GM12878 (cell line): ENCODE measurements at regions not wholly inside any gene's neighbourhood (a gene's known extent, or its start where the extent isn't known, plus 50 kb on each side); places are given as distances from the start of the nearest gene placed in this dataset.

ENCODE experiments used
- ATAC-seq: fragments of 200-7000 bp; cut with Tn5 transposase; 3 replicates; pipeline ENCODE4 v1.9.1; 2020; ENCODE audit warnings: mild to moderate bottlenecking, moderate library complexity
- BruUV-seq: library from RNA; stranded (reverse); fragments of 400-500 nt; replicated peaks from 2 replicates; lab custom pipeline; 2021; lab: Mats Ljungman, UMichigan
- CTCF ChIA-PET: fragments of 300-600 bp; sonication (Branson Sonifier 250); formaldehyde crosslinking; extraction: SDS; loops from one replicate; lab custom pipeline; 2021; ENCODE audit warnings: inconsistent platforms; lab: Yijun Ruan, JAX
- POLR2A ChIA-PET: fragments of 350-600 bp; formaldehyde crosslinking; extraction: SDS; loops from one replicate; lab custom pipeline; 2021; ENCODE audit warnings: inconsistent platforms; lab: Charles Lee
- RAD21 ChIA-PET: fragments of 300-600 bp; sonication (Branson Sonifier 250); formaldehyde crosslinking; loops from one replicate; lab custom pipeline; 2023; ENCODE audit warnings: antibody characterized with exemption; ENCODE audit not compliant: unreplicated experiment; lab: Charles Lee
- SMC1A ChIA-PET: fragments of 300-600 bp; sonication (Branson Sonifier 250); formaldehyde crosslinking; loops from one replicate; lab custom pipeline; 2023; ENCODE audit not compliant: unreplicated experiment, uncharacterized antibody; lab: Charles Lee
- DNase-seq: peaks from one replicate; pipeline ENCODE4 v3.0.0-alpha.2; 2011; ENCODE audit warnings: low read depth, low spot score
- FAIRE-seq: peaks from 3 replicates; lab custom pipeline; 2011; peaks lifted over from hg19 to GRCh38; lab: Jason Lieb, UNC
- H2AFZ ChIP-seq: 2 replicates; pipeline ENCODE4 v1.6.0; 2011; ENCODE audit warnings: low read depth, low read length, control low read depth; ENCODE audit not compliant: control insufficient read depth
- H3K27ac ChIP-seq: 2 replicates; pipeline ENCODE4 v1.5.1; 2011; ENCODE audit warnings: control low read depth; ENCODE audit not compliant: control insufficient read depth, insufficient read depth
- H3K27me3 ChIP-seq, 2 experiments: replicated peaks in 1 of 2; 2 replicates each; pipeline versions ENCODE4 v1.6.0 to v1.6.1; 2011; ENCODE audit warnings: low read length in 1 of 2; ENCODE audit not compliant: control insufficient read depth in 2 of 2, insufficient read depth in 2 of 2
- H3K36me3 ChIP-seq, 2 experiments: 2 replicates each; pipeline ENCODE4 v1.5.1; 2011; ENCODE audit warnings: low read length in 1 of 2; ENCODE audit not compliant: control insufficient read depth in 2 of 2, insufficient read depth in 2 of 2
- H3K4me1 ChIP-seq: 2 replicates; pipeline ENCODE4 v1.6.1; 2011; ENCODE audit warnings: mild to moderate bottlenecking, low read length, moderate library complexity, mixed read lengths; ENCODE audit not compliant: control insufficient read depth, insufficient read depth
- H3K4me2 ChIP-seq: 2 replicates; pipeline ENCODE4 v1.6.0; 2011; ENCODE audit warnings: control low read depth; ENCODE audit not compliant: control insufficient read depth, insufficient read depth
- H3K4me3 ChIP-seq: fragments of 200-600 bp; sonication (generic); 2 replicates; pipeline ENCODE4 v1.5.1; 2016
- H3K79me2 ChIP-seq: 2 replicates; pipeline ENCODE4 v1.6.0; 2011; ENCODE audit warnings: low read length; ENCODE audit not compliant: control insufficient read depth, insufficient read depth
- H3K9ac ChIP-seq: 2 replicates; pipeline ENCODE4 v1.8.0; 2011; ENCODE audit warnings: low read length, control low read depth, mixed read lengths; ENCODE audit not compliant: control insufficient read depth, insufficient read depth
- H3K9me3 ChIP-seq: replicated peaks from 3 replicates; pipeline ENCODE4 v1.5.1; 2011; ENCODE audit warnings: mild to moderate bottlenecking, low read length; ENCODE audit not compliant: control insufficient read depth, insufficient read depth
- H4K20me1 ChIP-seq: 2 replicates; pipeline ENCODE4 v1.6.0; 2011; ENCODE audit not compliant: control insufficient read depth, insufficient read depth
- BCL11A ChIP-seq: IDR thresholded peaks from 2 replicates; pipeline ENCODE4 v1.6.1; 2011; ENCODE audit warnings: low read depth, low read length
- BRCA1 ChIP-seq: IDR thresholded peaks from 2 replicates; pipeline ENCODE4 v1.6.1; 2011; ENCODE audit warnings: low read depth, low read length, improper control_type of control experiment
- CBX3 ChIP-seq: fragments of 200-600 bp; sonication (generic); IDR thresholded peaks from 2 replicates; pipeline ENCODE4 v1.6.1; 2016; ENCODE audit warnings: low read depth, borderline replicate concordance
- EGR1 ChIP-seq, 2 experiments: IDR thresholded peaks; 1 replicate in 1 of 2; 2 replicates in 1 of 2; pipeline ENCODE4 v1.6.1; 2011 to 2012; ENCODE audit warnings: low read depth in 2 of 2, low read length in 2 of 2, borderline replicate concordance in 1 of 2, mild to moderate bottlenecking in 1 of 2, moderate library complexity in 1 of 2
- ETV6 ChIP-seq, 2 experiments: fragments of 450-650 bp in 1 of 2; IDR thresholded peaks in 1 of 2; conservative IDR thresholded peaks in 1 of 2; 2 replicates each; pipeline ENCODE4 v1.6.1; 2014; ENCODE audit warnings: antibody characterized with exemption in 1 of 2, borderline replicate concordance in 1 of 2, low read depth in 1 of 2, mild to moderate bottlenecking in 1 of 2, moderate library complexity in 1 of 2
- EZH2 ChIP-seq: IDR thresholded peaks from 2 replicates; pipeline ENCODE4 v1.6.1; 2012; ENCODE audit warnings: low read depth, mild to moderate bottlenecking, control low read depth, inconsistent platforms, low read length, borderline replicate concordance; ENCODE audit not compliant: control insufficient read depth
- HCFC1 ChIP-seq: fragments of 150-350 bp; IDR thresholded peaks from 2 replicates; pipeline ENCODE4 v1.6.1; 2014; ENCODE audit warnings: low read length
- HSF1 ChIP-seq: fragments of 150-350 bp; IDR thresholded peaks from 2 replicates; pipeline ENCODE4 v1.6.1; 2014; ENCODE audit warnings: mild to moderate bottlenecking, low read depth, low read length
- NFYA ChIP-seq: IDR thresholded peaks from 2 replicates; pipeline ENCODE4 v1.6.1; 2011; ENCODE audit warnings: low read depth, mild to moderate bottlenecking, low read length, improper control_type of control experiment, borderline replicate concordance
- POLR2A ChIP-seq: IDR thresholded peaks from 2 replicates; pipeline ENCODE4 v1.6.1; 2011; ENCODE audit warnings: low read depth, mild to moderate bottlenecking, low read length
- POU2F2 ChIP-seq: IDR thresholded peaks from 3 replicates; pipeline ENCODE4 v1.6.1; 2011; ENCODE audit warnings: low read depth, mild to moderate bottlenecking, low read length, borderline replicate concordance
- SP1 ChIP-seq: IDR thresholded peaks from one replicate; pipeline ENCODE4 v1.6.1; 2011; ENCODE audit warnings: low read depth, low read length
- TBL1XR1 ChIP-seq: IDR thresholded peaks from 2 replicates; pipeline ENCODE4 v1.6.1; 2012; ENCODE audit warnings: low read depth, low read length, improper control_type of control experiment
- TCF7 ChIP-seq: IDR thresholded peaks from 2 replicates; pipeline ENCODE4 v1.6.1; 2014; ENCODE audit warnings: antibody characterized with exemption, borderline replicate concordance
- WGBS: methylation state at CpG from one replicate; pipeline ENCODE4 v1.1.6; 2016; ENCODE audit warnings: low lambda C conversion rate; ENCODE audit not compliant: insufficient replicate concordance, insufficient coverage; ENCODE audit errors: missing lambda C conversion rate; 5-methylcytosine and 5-hydroxymethylcytosine counted together
- in situ Hi-C: fragments of 300-500 bp; cut with MboI; formaldehyde crosslinking; loops from 9 replicates; pipeline ENCODE4 v1.14.3; 2018; ENCODE audit warnings: mixed read lengths
- intact Hi-C: fragments of 100-400 bp; cut with micrococcal nuclease; formaldehyde crosslinking; loops from one replicate; pipeline ENCODE4 v1.14.2; 2022; ENCODE audit not compliant: unreplicated experiment
- TF ChIP-seq, protein P1 (sequence below): fragments of 450-650 bp; IDR thresholded peaks from 2 replicates; pipeline ENCODE4 v1.6.1; 2017; ENCODE audit warnings: mild to moderate bottlenecking
- TF ChIP-seq, protein P2 (sequence below): fragments of 450-650 bp; IDR thresholded peaks from 2 replicates; pipeline ENCODE4 v1.6.1; 2017; ENCODE audit warnings: low read depth, mild to moderate bottlenecking, moderate library complexity
- TF ChIP-seq, protein P3 (sequence below): fragments of 450-650 bp; IDR thresholded peaks from 2 replicates; pipeline ENCODE4 v1.6.1; 2017; ENCODE audit warnings: antibody characterized with exemption, mild to moderate bottlenecking, moderate library complexity

GRCh38 chr18:60452421-60452820 is 79.8 kb upstream of the MC4R start:
- intact Hi-C loops, result no loop called here
- RAD21 ChIA-PET, result no interaction called here
- no peaks in the 10 kb centered on the region for H4K20me1 ChIP-seq
- in situ Hi-C loops, result no loop called here
- BruUV-seq, result no TSS peak
- H3K27ac ChIP-seq, result no peak overlapping the region
- TF ChIP-seq POU2F2, result no peak
- TF ChIP-seq BCL11A, result no peak
- TF ChIP-seq, protein P1, sequence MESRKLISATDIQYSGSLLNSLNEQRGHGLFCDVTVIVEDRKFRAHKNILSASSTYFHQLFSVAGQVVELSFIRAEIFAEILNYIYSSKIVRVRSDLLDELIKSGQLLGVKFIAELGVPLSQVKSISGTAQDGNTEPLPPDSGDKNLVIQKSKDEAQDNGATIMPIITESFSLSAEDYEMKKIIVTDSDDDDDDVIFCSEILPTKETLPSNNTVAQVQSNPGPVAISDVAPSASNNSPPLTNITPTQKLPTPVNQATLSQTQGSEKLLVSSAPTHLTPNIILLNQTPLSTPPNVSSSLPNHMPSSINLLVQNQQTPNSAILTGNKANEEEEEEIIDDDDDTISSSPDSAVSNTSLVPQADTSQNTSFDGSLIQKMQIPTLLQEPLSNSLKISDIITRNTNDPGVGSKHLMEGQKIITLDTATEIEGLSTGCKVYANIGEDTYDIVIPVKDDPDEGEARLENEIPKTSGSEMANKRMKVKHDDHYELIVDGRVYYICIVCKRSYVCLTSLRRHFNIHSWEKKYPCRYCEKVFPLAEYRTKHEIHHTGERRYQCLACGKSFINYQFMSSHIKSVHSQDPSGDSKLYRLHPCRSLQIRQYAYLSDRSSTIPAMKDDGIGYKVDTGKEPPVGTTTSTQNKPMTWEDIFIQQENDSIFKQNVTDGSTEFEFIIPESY, result no peak
- no peak for TF ChIP-seq TCF7
- TF ChIP-seq SP1, result no peak
- no peak for TF ChIP-seq BRCA1
- no peak for TF ChIP-seq ETV6 (conservative IDR thresholded peaks at IDR 0.05 in 1 of 2, IDR thresholded peaks at IDR 0.05 in 1 of 2; ENCODE audit: borderline replicate concordance in 1 of 2, low read depth in 1 of 2)
- TF ChIP-seq, protein P2, sequence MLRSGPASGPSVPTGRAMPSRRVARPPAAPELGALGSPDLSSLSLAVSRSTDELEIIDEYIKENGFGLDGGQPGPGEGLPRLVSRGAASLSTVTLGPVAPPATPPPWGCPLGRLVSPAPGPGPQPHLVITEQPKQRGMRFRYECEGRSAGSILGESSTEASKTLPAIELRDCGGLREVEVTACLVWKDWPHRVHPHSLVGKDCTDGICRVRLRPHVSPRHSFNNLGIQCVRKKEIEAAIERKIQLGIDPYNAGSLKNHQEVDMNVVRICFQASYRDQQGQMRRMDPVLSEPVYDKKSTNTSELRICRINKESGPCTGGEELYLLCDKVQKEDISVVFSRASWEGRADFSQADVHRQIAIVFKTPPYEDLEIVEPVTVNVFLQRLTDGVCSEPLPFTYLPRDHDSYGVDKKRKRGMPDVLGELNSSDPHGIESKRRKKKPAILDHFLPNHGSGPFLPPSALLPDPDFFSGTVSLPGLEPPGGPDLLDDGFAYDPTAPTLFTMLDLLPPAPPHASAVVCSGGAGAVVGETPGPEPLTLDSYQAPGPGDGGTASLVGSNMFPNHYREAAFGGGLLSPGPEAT, result no peak
- TF ChIP-seq NFYA, result no peak
- no peak for TF ChIP-seq HCFC1
- no peak for TF ChIP-seq EGR1 (IDR thresholded peaks at IDR 0.05; ENCODE audit: borderline replicate concordance in 1 of 2, low read depth in 2 of 2, low read length in 2 of 2)
- TF ChIP-seq, protein P3, sequence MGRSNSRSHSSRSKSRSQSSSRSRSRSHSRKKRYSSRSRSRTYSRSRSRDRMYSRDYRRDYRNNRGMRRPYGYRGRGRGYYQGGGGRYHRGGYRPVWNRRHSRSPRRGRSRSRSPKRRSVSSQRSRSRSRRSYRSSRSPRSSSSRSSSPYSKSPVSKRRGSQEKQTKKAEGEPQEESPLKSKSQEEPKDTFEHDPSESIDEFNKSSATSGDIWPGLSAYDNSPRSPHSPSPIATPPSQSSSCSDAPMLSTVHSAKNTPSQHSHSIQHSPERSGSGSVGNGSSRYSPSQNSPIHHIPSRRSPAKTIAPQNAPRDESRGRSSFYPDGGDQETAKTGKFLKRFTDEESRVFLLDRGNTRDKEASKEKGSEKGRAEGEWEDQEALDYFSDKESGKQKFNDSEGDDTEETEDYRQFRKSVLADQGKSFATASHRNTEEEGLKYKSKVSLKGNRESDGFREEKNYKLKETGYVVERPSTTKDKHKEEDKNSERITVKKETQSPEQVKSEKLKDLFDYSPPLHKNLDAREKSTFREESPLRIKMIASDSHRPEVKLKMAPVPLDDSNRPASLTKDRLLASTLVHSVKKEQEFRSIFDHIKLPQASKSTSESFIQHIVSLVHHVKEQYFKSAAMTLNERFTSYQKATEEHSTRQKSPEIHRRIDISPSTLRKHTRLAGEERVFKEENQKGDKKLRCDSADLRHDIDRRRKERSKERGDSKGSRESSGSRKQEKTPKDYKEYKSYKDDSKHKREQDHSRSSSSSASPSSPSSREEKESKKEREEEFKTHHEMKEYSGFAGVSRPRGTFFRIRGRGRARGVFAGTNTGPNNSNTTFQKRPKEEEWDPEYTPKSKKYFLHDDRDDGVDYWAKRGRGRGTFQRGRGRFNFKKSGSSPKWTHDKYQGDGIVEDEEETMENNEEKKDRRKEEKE, result no peak
- no peak for TF ChIP-seq HSF1
- TF ChIP-seq TBL1XR1, result no peak
- no peak for TF ChIP-seq EZH2
- no peak for TF ChIP-seq CBX3
- TF ChIP-seq POLR2A, result no peak
- TF ChIP-seq, all 136 proteins: peak for 0
- no peak overlapping the region for H3K4me3 ChIP-seq
- CTCF ChIA-PET, result no interaction called here
- POLR2A ChIA-PET, result no interaction called here
- ATAC-seq, result no peak
- H3K4me2 ChIP-seq, result no peak overlapping the region
- H3K79me2 ChIP-seq, result no peaks in the 10 kb centered on the region
- H3K4me1 ChIP-seq, result no peaks in the 10 kb centered on the region
- no peak for FAIRE-seq
- H3K9ac ChIP-seq, result no peak overlapping the region
- SMC1A ChIA-PET, result no interaction called here
- no peaks in the 10 kb centered on the region for H3K36me3 ChIP-seq
- no peaks in the 10 kb centered on the region for H3K9me3 ChIP-seq
- no peak for DNase-seq
- no peaks in the 10 kb centered on the region for H3K27me3 ChIP-seq
- 0% methylated on average over 1 of the region's 1 CpG for WGBS
- H2AFZ ChIP-seq, result no peak overlapping the region
